Keratinocyte (primary cell): ENCODE measurements at regions not wholly inside any gene's neighbourhood (a gene's known extent, or its start where the extent isn't known, plus 50 kb on each side); places are given as distances from the start of the nearest gene placed in this dataset.

ENCODE experiments used
- DNase-seq: peaks from one replicate; pipeline ENCODE4 v3.0.0-alpha.2; 2011; ENCODE audit warnings: low read depth, missing footprints, low spot score
- FAIRE-seq: peaks from 2 replicates; lab custom pipeline; 2011; peaks lifted over from hg19 to GRCh38; lab: Jason Lieb, UNC
- H2AFZ ChIP-seq: 2 replicates; pipeline ENCODE4 v1.6.0; 2012; ENCODE audit warnings: low read length, control low read depth, inconsistent platforms; ENCODE audit not compliant: control insufficient read depth
- H3K27ac ChIP-seq: 2 replicates; pipeline ENCODE4 v1.5.1; 2011; ENCODE audit warnings: low read length; ENCODE audit not compliant: control insufficient read depth, insufficient read depth
- H3K27me3 ChIP-seq: 3 replicates; pipeline ENCODE4 v1.6.0; 2011; ENCODE audit warnings: low read length; ENCODE audit not compliant: control insufficient read depth, insufficient read depth; ENCODE audit errors: extremely low read depth
- H3K36me3 ChIP-seq, 2 experiments: 2 replicates in 1 of 2; 3 replicates in 1 of 2; pipeline ENCODE4 v1.5.1; 2011; ENCODE audit warnings: low read length in 2 of 2, mild to moderate bottlenecking in 1 of 2; ENCODE audit not compliant: control insufficient read depth in 2 of 2, insufficient read depth in 2 of 2; ENCODE audit errors: extremely low read depth in 1 of 2
- H3K4me1 ChIP-seq: 3 replicates; pipeline ENCODE4 v1.5.1; 2011; ENCODE audit warnings: low read length; ENCODE audit not compliant: control insufficient read depth, insufficient read depth; ENCODE audit errors: extremely low read depth
- H3K4me2 ChIP-seq: 3 replicates; pipeline ENCODE4 v1.6.0; 2011; ENCODE audit warnings: low read depth, low read length; ENCODE audit not compliant: control insufficient read depth, insufficient read depth; ENCODE audit errors: extremely low read depth
- H3K4me3 ChIP-seq, 3 experiments: fragments of 200-600 bp in 1 of 3; sonication (generic) in 1 of 3; 2 replicates in 2 of 3; 3 replicates in 1 of 3; pipeline ENCODE4 v1.5.1; 2011 to 2016; ENCODE audit warnings: low read length in 3 of 3, mild to moderate bottlenecking in 3 of 3, control low read depth in 2 of 3, inconsistent platforms in 1 of 3, low read depth in 1 of 3, mixed read lengths in 1 of 3, mixed run types in 1 of 3, moderate library complexity in 1 of 3; ENCODE audit not compliant: control insufficient read depth in 2 of 3, insufficient read depth in 2 of 3; ENCODE audit errors: extremely low read depth in 1 of 3
- H3K79me2 ChIP-seq: 2 replicates; pipeline ENCODE4 v1.6.0; 2012; ENCODE audit warnings: low read length; ENCODE audit not compliant: control insufficient read depth, insufficient read depth
- H3K9ac ChIP-seq: 3 replicates; pipeline ENCODE4 v1.6.0; 2011; ENCODE audit warnings: low read length; ENCODE audit not compliant: control insufficient read depth, insufficient read depth; ENCODE audit errors: extremely low read depth
- H3K9me1 ChIP-seq: 3 replicates; pipeline ENCODE4 v1.6.0; 2011; ENCODE audit warnings: low read length; ENCODE audit not compliant: control insufficient read depth, insufficient read depth; ENCODE audit errors: extremely low read depth
- H3K9me3 ChIP-seq: 2 replicates; pipeline ENCODE4 v1.5.1; 2012; ENCODE audit warnings: low read depth, low read length; ENCODE audit not compliant: control insufficient read depth
- H4K20me1 ChIP-seq: 3 replicates; pipeline ENCODE4 v1.6.0; 2011; ENCODE audit warnings: low read length; ENCODE audit not compliant: control insufficient read depth, insufficient read depth; ENCODE audit errors: extremely low read depth
- CTCF ChIP-seq, 3 experiments: IDR thresholded peaks in 1 of 3; conservative IDR thresholded peaks in 1 of 3; optimal IDR thresholded peaks in 1 of 3; 2 replicates in 2 of 3; 3 replicates in 1 of 3; pipeline versions ENCODE3 to v1.5.1; 2011; ENCODE audit warnings: low read length in 3 of 3, mild to moderate bottlenecking in 3 of 3, moderate library complexity in 2 of 3, control low read depth in 1 of 3, inconsistent platforms in 1 of 3; ENCODE audit not compliant: insufficient read depth in 2 of 3; ENCODE audit errors: extremely low read depth in 1 of 3
- EZH2 ChIP-seq: IDR thresholded peaks from one replicate; pipeline ENCODE4 v1.6.1; 2012; ENCODE audit warnings: inconsistent platforms, mild to moderate bottlenecking, low read length, moderate library complexity
- dilution Hi-C: fragments of 300-500 bp; cut with MboI; formaldehyde crosslinking; loops from one replicate; pipeline ENCODE4 v1.7.0; 2020; ENCODE audit warnings: low sequenced_read_pairs; ENCODE audit not compliant: extremely low pct_ligation_motif_present

DNA sequence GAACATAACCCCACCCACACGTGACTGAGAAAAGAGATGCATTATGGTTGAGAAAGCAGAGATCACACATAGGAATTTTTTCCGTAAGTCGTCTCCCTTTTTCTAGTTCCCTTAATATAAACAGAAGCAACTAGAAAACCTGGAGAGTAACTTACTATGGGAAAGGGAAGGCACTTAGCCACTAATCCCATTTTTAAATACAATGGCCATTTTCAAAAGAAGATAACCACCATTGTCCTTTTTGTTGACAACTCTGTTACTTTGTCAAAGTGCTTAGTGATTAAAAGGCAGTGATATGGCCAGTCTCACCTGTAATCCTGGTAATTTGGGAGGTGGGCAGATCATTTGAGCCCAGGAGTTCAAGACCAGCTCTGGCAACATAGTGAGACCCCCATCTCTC, 184.4 kb upstream of the UMPS start:
- Histone ChIP-seq H2AFZ (no peak overlapping the region), H3K4me3 (no peak overlapping the region), H3K27ac (no peak overlapping the region), H3K9me3 (no peaks in the 10 kb centered on the region), H3K4me2 (no peak overlapping the region), H3K27me3 (no peaks in the 10 kb centered on the region), H4K20me1 (no peaks in the 10 kb centered on the region), H3K9ac (no peak overlapping the region), H3K4me1 (no peaks in the 10 kb centered on the region), H3K9me1 (no peaks in the 10 kb centered on the region), H3K36me3 (no peaks in the 10 kb centered on the region), H3K79me2 (no peaks in the 10 kb centered on the region)
- no peak for FAIRE-seq
- TF ChIP-seq CTCF (optimal IDR thresholded peaks at IDR 0.05 in 1 of 3, IDR thresholded peaks at IDR 0.05 in 1 of 3, conservative IDR thresholded peaks at IDR 0.05 in 1 of 3; ENCODE audit: extremely low read depth in 1 of 3, insufficient read depth in 2 of 3, low read length in 3 of 3) (no peak), EZH2 (no peak)
- dilution Hi-C loops, result no loop called here
- DNase-seq, result no peak

GRCh38 chr3:124552224-124552623, 178.0 kb upstream of the UMPS start:
- no peaks in the 10 kb centered on the region for H4K20me1 ChIP-seq
- dilution Hi-C loops, result no loop called here
- no peak for DNase-seq
- H3K4me1 ChIP-seq, result peaks cover 1% of the 10 kb centered on the region
- peaks cover 3% of the 10 kb centered on the region for H3K27me3 ChIP-seq
- no peak overlapping the region for H3K9ac ChIP-seq
- no peak overlapping the region for H3K27ac ChIP-seq
- no peaks in the 10 kb centered on the region for H3K36me3 ChIP-seq
- H3K9me3 ChIP-seq, result no peaks in the 10 kb centered on the region
- H3K79me2 ChIP-seq, result no peaks in the 10 kb centered on the region
- H3K4me2 ChIP-seq, result no peak overlapping the region
- no peak overlapping the region for H2AFZ ChIP-seq
- H3K4me3 ChIP-seq, result no peak overlapping the region
- H3K9me1 ChIP-seq, result no peaks in the 10 kb centered on the region
- TF ChIP-seq CTCF (optimal IDR thresholded peaks at IDR 0.05 in 1 of 3, IDR thresholded peaks at IDR 0.05 in 1 of 3, conservative IDR thresholded peaks at IDR 0.05 in 1 of 3; ENCODE audit: extremely low read depth in 1 of 3, insufficient read depth in 2 of 3, low read length in 3 of 3), result no peak
- no peak for TF ChIP-seq EZH2
- no peak for FAIRE-seq
